H1 (cell line): ENCODE measurements at regions not wholly inside any gene's neighbourhood (a gene's known extent, or its start where the extent isn't known, plus 50 kb on each side); places are given as distances from the start of the nearest gene placed in this dataset.

Experiments
- CTCF ChIA-PET: fragments of 300-600 bp; sonication (Branson Sonifier 250); formaldehyde crosslinking; loops from one replicate; lab custom pipeline; 2021; ENCODE audit not compliant: partially characterized antibody; lab: Charles Lee
- POLR2A ChIA-PET: fragments of 300-600 bp; sonication (Branson Sonifier 250); formaldehyde crosslinking; loops from one replicate; lab custom pipeline; 2021; ENCODE audit warnings: inconsistent platforms; ENCODE audit not compliant: partially characterized antibody; lab: Charles Lee
- DNase-seq, 2 experiments: peaks; one replicate each; pipeline versions ENCODE4 v3.0.0 to v3.0.0-alpha.2; 2010 to 2022; ENCODE audit warnings: low spot score in 2 of 2, low read depth in 1 of 2, mixed read lengths in 1 of 2
- FAIRE-seq: peaks from 2 replicates; lab custom pipeline; 2011; peaks lifted over from hg19 to GRCh38; lab: Jason Lieb, UNC
- H2AFZ ChIP-seq: 2 replicates; pipeline ENCODE4 v1.8.1; 2012; ENCODE audit warnings: low read length, inconsistent platforms
- H2AK5ac ChIP-seq: 2 replicates; pipeline ENCODE4 v1.6.1; 2013; ENCODE audit warnings: low read depth, low read length
- H2BK120ac ChIP-seq: replicated peaks from 2 replicates; pipeline ENCODE3; 2013; ENCODE audit warnings: low read depth, low read length, inconsistent platforms
- H2BK12ac ChIP-seq: 2 replicates; pipeline ENCODE4 v1.6.1; 2013; ENCODE audit warnings: low read depth, low read length
- H2BK15ac ChIP-seq: 2 replicates; pipeline ENCODE4 v1.6.1; 2013; ENCODE audit warnings: low read length
- H2BK20ac ChIP-seq: 2 replicates; pipeline ENCODE4 v1.6.1; 2013; ENCODE audit warnings: low read length
- H2BK5ac ChIP-seq: 2 replicates; pipeline ENCODE4 v1.6.1; 2013; ENCODE audit warnings: low read depth, low read length
- H3K14ac ChIP-seq: 2 replicates; pipeline ENCODE4 v1.6.1; 2013; ENCODE audit warnings: inconsistent platforms; ENCODE audit not compliant: insufficient read length
- H3K18ac ChIP-seq: 2 replicates; pipeline ENCODE4 v1.6.1; 2013; ENCODE audit warnings: low read length; ENCODE audit errors: extremely low read depth
- H3K23ac ChIP-seq: 2 replicates; pipeline ENCODE4 v1.6.1; 2013; ENCODE audit warnings: inconsistent platforms; ENCODE audit not compliant: insufficient read length
- H3K23me2 ChIP-seq: 2 replicates; pipeline ENCODE4 v1.6.1; 2013; ENCODE audit warnings: low read depth, low read length
- H3K27ac ChIP-seq: 2 replicates; pipeline ENCODE4 v1.6.1; 2011; ENCODE audit warnings: low read depth, low read length, inconsistent platforms
- H3K27me3 ChIP-seq, 4 experiments: replicated peaks in 1 of 4; 1 replicate in 1 of 4; 2 replicates in 3 of 4; pipeline versions ENCODE4 v1.6.1 to v1.8.1; 2011 to 2013; ENCODE audit warnings: low read length in 3 of 4, mild to moderate bottlenecking in 3 of 4, inconsistent platforms in 2 of 4, mixed read lengths in 2 of 4, moderate library complexity in 1 of 4; ENCODE audit not compliant: control insufficient read depth in 3 of 4, insufficient read depth in 3 of 4; ENCODE audit errors: extremely low read depth in 1 of 4
- H3K36me3 ChIP-seq, 4 experiments: 2 replicates each; pipeline versions ENCODE4 v1.6.1 to v1.8.1; 2011 to 2013; ENCODE audit warnings: mild to moderate bottlenecking in 4 of 4, low read length in 3 of 4, moderate library complexity in 2 of 4, control low read depth in 1 of 4, inconsistent platforms in 1 of 4; ENCODE audit not compliant: insufficient read depth in 4 of 4, control insufficient read depth in 2 of 4
- H3K4ac ChIP-seq: replicated peaks from 2 replicates; pipeline ENCODE3; 2013; ENCODE audit warnings: low read length, low read depth, mixed read lengths, inconsistent platforms; ENCODE audit not compliant: insufficient read length
- H3K4me1 ChIP-seq, 4 experiments: replicated peaks in 1 of 4; 1 replicate in 1 of 4; 2 replicates in 3 of 4; pipeline versions ENCODE4 v1.6.1 to v1.8.1; 2011 to 2013; ENCODE audit warnings: low read length in 3 of 4, inconsistent platforms in 2 of 4, mixed read lengths in 1 of 4; ENCODE audit not compliant: insufficient read depth in 4 of 4, control insufficient read depth in 3 of 4
- H3K4me2 ChIP-seq, 2 experiments: 2 replicates each; pipeline versions ENCODE4 v1.6.1 to v1.8.1; 2011 to 2013; ENCODE audit warnings: low read depth in 2 of 2, low read length in 2 of 2, control low read depth in 1 of 2, inconsistent platforms in 1 of 2, mild to moderate bottlenecking in 1 of 2; ENCODE audit not compliant: insufficient read depth in 1 of 2
- H3K4me3 ChIP-seq, 4 experiments: fragments of 200-600, 300-600 bp in 1 of 4; sonication (generic), shearing (Covaris generic), sonication (Bioruptor Twin) in 1 of 4; 2 replicates each; pipeline versions ENCODE4 v1.5.1 to v1.8.1; 2011 to 2016; ENCODE audit warnings: low read length in 4 of 4, low read depth in 3 of 4, control low read depth in 2 of 4, inconsistent platforms in 2 of 4, mild to moderate bottlenecking in 2 of 4, mixed read lengths in 1 of 4, moderate library complexity in 1 of 4; ENCODE audit not compliant: insufficient read depth in 2 of 4; ENCODE audit errors: extremely low read depth in 1 of 4
- H3K56ac ChIP-seq: replicated peaks from 2 replicates; pipeline ENCODE3; 2013; ENCODE audit warnings: low read depth, mild to moderate bottlenecking, mixed read lengths, low read length, inconsistent platforms; ENCODE audit not compliant: insufficient read length
- H3K79me1 ChIP-seq: 2 replicates; pipeline ENCODE4 v1.6.1; 2013; ENCODE audit warnings: low read depth, low read length, control low read depth
- H3K79me2 ChIP-seq, 2 experiments: 2 replicates each; pipeline versions ENCODE4 v1.6.1 to v1.8.1; 2012 to 2013; ENCODE audit warnings: low read length in 2 of 2, mild to moderate bottlenecking in 2 of 2, inconsistent platforms in 1 of 2; ENCODE audit not compliant: insufficient read depth in 2 of 2, control insufficient read depth in 1 of 2
- H3K9ac ChIP-seq, 4 experiments: replicated peaks in 1 of 4; 1 replicate in 1 of 4; 2 replicates in 3 of 4; pipeline versions ENCODE4 v1.6.1 to v1.8.1; 2011 to 2013; ENCODE audit warnings: low read depth in 3 of 4, low read length in 3 of 4, control low read depth in 2 of 4, mild to moderate bottlenecking in 2 of 4, moderate library complexity in 2 of 4, inconsistent platforms in 1 of 4; ENCODE audit errors: extremely low read depth in 1 of 4
- H3K9me3 ChIP-seq, 2 experiments: 2 replicates each; pipeline versions ENCODE4 v1.6.1 to v1.8.1; 2012 to 2013; ENCODE audit warnings: mild to moderate bottlenecking in 2 of 2, moderate library complexity in 2 of 2, control low read depth in 1 of 2, inconsistent platforms in 1 of 2, low read depth in 1 of 2, low read length in 1 of 2, mixed read lengths in 1 of 2; ENCODE audit not compliant: insufficient read depth in 2 of 2
- H4K20me1 ChIP-seq, 2 experiments: replicated peaks in 1 of 2; 2 replicates each; pipeline versions ENCODE3 to v1.8.1; 2011 to 2013; ENCODE audit warnings: inconsistent platforms in 2 of 2, low read length in 2 of 2, mild to moderate bottlenecking in 1 of 2; ENCODE audit not compliant: insufficient read depth in 2 of 2, control insufficient read depth in 1 of 2
- H4K5ac ChIP-seq: 2 replicates; pipeline ENCODE4 v1.6.1; 2013; ENCODE audit warnings: low read length, low read depth, mixed read lengths, inconsistent platforms; ENCODE audit not compliant: insufficient read length
- H4K8ac ChIP-seq: 2 replicates; pipeline ENCODE4 v1.8.0; 2013; ENCODE audit warnings: mild to moderate bottlenecking, moderate library complexity, low read length, inconsistent platforms; ENCODE audit not compliant: insufficient read depth; ENCODE audit errors: extremely low read depth
- H4K91ac ChIP-seq: replicated peaks from 2 replicates; pipeline ENCODE3; 2013; ENCODE audit warnings: low read length, mixed read lengths, inconsistent platforms; ENCODE audit not compliant: insufficient read length
- CTCF ChIP-seq, 3 experiments: IDR thresholded peaks; 1 replicate in 2 of 3; 2 replicates in 1 of 3; pipeline versions ENCODE4 v1.5.1 to v1.6.1; 2011; ENCODE audit warnings: low read length in 3 of 3, mild to moderate bottlenecking in 3 of 3, inconsistent platforms in 2 of 3, low read depth in 1 of 3, moderate library complexity in 1 of 3; ENCODE audit not compliant: insufficient read depth in 1 of 3; ENCODE audit errors: control extremely low read depth in 1 of 3
- KDM4A ChIP-seq: IDR thresholded peaks from one replicate; pipeline ENCODE4 v1.7.1; 2012; ENCODE audit warnings: low read depth, mild to moderate bottlenecking, moderate library complexity, low read length, inconsistent platforms; ENCODE audit not compliant: severe bottlenecking
- NRF1 ChIP-seq: IDR thresholded peaks from 2 replicates; pipeline ENCODE4 v1.6.1; 2011; ENCODE audit warnings: mild to moderate bottlenecking, low read depth, low read length, improper control_type of control experiment
- WGBS, 2 experiments: shearing (Covaris generic) in 1 of 2; methylation state at CpG; one replicate each; pipeline versions ENCODE4 v1.1.6 to v1.1.7; 2013 to 2015; ENCODE audit warnings: low lambda C conversion rate in 2 of 2, mixed read lengths in 2 of 2, inconsistent platforms in 1 of 2, low coverage in 1 of 2, missing lambda C conversion rate in 1 of 2; ENCODE audit not compliant: insufficient replicate concordance in 2 of 2, insufficient coverage in 1 of 2, insufficient read length in 1 of 2; ENCODE audit errors: extremely low coverage in 1 of 2, missing lambda C conversion rate in 1 of 2; 5-methylcytosine and 5-hydroxymethylcytosine counted together

- no peak overlapping the region for H3K4me2 ChIP-seq
- H2BK12ac ChIP-seq, result no peak overlapping the region
- H2BK20ac ChIP-seq, result no peak overlapping the region
- H4K91ac ChIP-seq, result no peak overlapping the region
- no peaks in the 10 kb centered on the region for H3K79me1 ChIP-seq
- no peak overlapping the region for H3K27ac ChIP-seq
- H2BK5ac ChIP-seq, result no peak overlapping the region
- FAIRE-seq (no peak), DNase-seq (no peak)
- H3K23ac ChIP-seq, result no peak overlapping the region
- H3K4ac ChIP-seq, result no peak overlapping the region
- ChIA-PET CTCF (interaction anchor here (0.9 to 2.8 kb wide), 3 partner anchors 11 to 837 kb away, joined by 3 to 14 read pairs (median 3); no protein-coding TSS in a partner anchor), POLR2A (no interaction called here)
- H3K4me3 ChIP-seq, result no peak overlapping the region
- H3K18ac ChIP-seq, result no peak overlapping the region
- H2AK5ac ChIP-seq, result no peak overlapping the region
- H3K9me3 ChIP-seq, result no peaks in the 10 kb centered on the region
- H4K5ac ChIP-seq, result no peak overlapping the region
- no peaks in the 10 kb centered on the region for H3K4me1 ChIP-seq
- no peaks in the 10 kb centered on the region for H3K36me3 ChIP-seq
- H4K20me1 ChIP-seq, result no peaks in the 10 kb centered on the region
- WGBS, 2 experiments, result 79% methylated on average over 5 of the region's 5 CpGs; no CpG with 5 or more reads in 1 of the 2 experiments
- no peaks in the 10 kb centered on the region for H3K79me2 ChIP-seq
- H2BK15ac ChIP-seq, result no peak overlapping the region
- H3K23me2 ChIP-seq, result no peaks in the 10 kb centered on the region
- H4K8ac ChIP-seq, result no peak overlapping the region
- H3K56ac ChIP-seq, result no peak overlapping the region
- no peak overlapping the region for H3K9ac ChIP-seq
- no peak overlapping the region for H2AFZ ChIP-seq
- H3K14ac ChIP-seq, result no peak overlapping the region
- H3K27me3 ChIP-seq, result no peaks in the 10 kb centered on the region
- no peak overlapping the region for H2BK120ac ChIP-seq
- TF ChIP-seq KDM4A, result no peak
- TF ChIP-seq NRF1, result no peak
- peak in 2 of 3 experiments; percentile 12 to 48; a peak in 2 of 4 replicates for TF ChIP-seq CTCF (IDR thresholded peaks at IDR 0.05; ENCODE audit: control extremely low read depth in 1 of 3, insufficient read depth in 1 of 3, low read depth in 1 of 3, low read length in 3 of 3)
Measured at GRCh38 chr6:78770765-78771164, 96.6 kb upstream of the IRAK1BP1 start.
